22Rv1 (cell line): ENCODE measurements at regions not wholly inside any gene's neighbourhood (a gene's known extent, or its start where the extent isn't known, plus 50 kb on each side); places are given as distances from the start of the nearest gene placed in this dataset.
"Not testable (repeated sequence)": the region's sequence is repeated elsewhere in the genome, so short reads cannot be mapped to it uniquely, and the experiment has no call there.

Source experiments
- CTCF ChIP-seq: fragments of 450-650 bp; IDR thresholded peaks from 2 replicates; pipeline ENCODE4 v1.5.1; 2017; ENCODE audit warnings: mild to moderate bottlenecking
- ZFX ChIP-seq: fragments of 450-650 bp; IDR thresholded peaks from 2 replicates; pipeline ENCODE4 v1.6.1; 2017; ENCODE audit warnings: antibody characterized with exemption, borderline replicate concordance

- not testable (repeated sequence) for TF ChIP-seq CTCF, ZFX
Measured at GRCh38 chr16:18101077-18101476, 235.5 kb downstream of the NPIPA8 start.
